ENCODE measurements at regions not wholly inside any gene's neighbourhood (a gene's known extent, or its start where the extent isn't known, plus 50 kb on each side); places are given as distances from the start of the nearest gene placed in this dataset.

DNA sequence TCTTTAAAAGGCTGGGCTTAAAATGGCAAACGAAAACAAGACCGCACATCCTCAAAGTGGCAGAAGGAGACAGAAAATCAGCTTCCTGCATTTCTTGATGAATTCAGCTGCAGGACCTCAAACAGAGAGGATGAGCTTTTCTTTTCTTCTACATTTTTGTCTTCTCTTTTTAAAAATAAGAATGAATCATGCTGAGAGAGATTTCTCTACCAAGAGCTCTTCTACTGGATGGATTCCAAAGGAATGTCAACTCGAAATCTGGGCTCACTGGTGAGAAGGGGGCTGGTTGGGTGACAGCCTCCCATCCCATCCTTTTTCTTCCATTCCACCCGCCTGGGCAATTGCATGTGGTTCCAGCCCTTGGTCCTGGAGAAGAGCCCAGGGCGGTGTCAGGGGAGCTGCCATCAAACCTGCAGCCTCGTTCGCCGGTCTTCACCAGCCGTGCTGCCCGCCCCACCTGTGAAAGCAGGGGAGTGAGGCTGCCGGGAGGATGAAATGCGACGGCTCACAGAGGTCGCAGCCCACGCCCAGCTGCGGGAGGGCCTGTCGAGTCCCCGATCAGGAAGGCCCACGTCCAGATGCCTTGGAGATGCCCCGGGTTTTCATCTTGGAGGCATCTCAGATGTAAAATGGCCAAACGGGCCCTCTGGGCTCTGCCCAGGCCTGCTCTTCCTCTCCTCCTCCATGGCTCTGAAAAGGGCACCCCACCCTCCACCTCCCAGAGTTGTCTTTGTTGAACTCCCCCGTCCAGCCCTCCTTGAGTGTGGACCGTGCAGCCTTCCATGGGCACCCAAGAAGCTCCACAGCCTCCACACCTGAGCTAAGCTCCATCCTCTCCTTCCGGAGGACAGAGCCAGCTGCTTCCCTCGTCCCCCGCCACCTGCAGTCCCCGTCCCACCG, 121.9 kb downstream of the FOXL1 start:
- H3K9ac ChIP-seq (ENCODE audit: low read depth in 1 of 2, low read length in 2 of 2), result no peak overlapping the region
- no peak overlapping the region for H3K4me3 ChIP-seq (ENCODE audit: low read length in 2 of 2)
- H3K4me1 ChIP-seq (ENCODE audit: control insufficient read depth in 2 of 2, insufficient read depth in 2 of 2, low read length in 2 of 2), result no peaks in the 10 kb centered on the region
- H3K9me3 ChIP-seq (ENCODE audit: control insufficient read depth in 2 of 2, low read length in 2 of 2), result no peaks in the 10 kb centered on the region
- no peak overlapping the region for H3K27ac ChIP-seq (ENCODE audit: low read depth in 2 of 2, low read length in 2 of 2)
- no peaks in the 10 kb centered on the region for H3K36me3 ChIP-seq (ENCODE audit: control insufficient read depth in 2 of 2, insufficient read depth in 2 of 2, low read length in 2 of 2)
- peaks cover 0 to 2% of the 10 kb centered on the region in 2 donors for H3K27me3 ChIP-seq (ENCODE audit: control insufficient read depth in 2 of 2, insufficient read depth in 2 of 2, low read length in 2 of 2)

DNA sequence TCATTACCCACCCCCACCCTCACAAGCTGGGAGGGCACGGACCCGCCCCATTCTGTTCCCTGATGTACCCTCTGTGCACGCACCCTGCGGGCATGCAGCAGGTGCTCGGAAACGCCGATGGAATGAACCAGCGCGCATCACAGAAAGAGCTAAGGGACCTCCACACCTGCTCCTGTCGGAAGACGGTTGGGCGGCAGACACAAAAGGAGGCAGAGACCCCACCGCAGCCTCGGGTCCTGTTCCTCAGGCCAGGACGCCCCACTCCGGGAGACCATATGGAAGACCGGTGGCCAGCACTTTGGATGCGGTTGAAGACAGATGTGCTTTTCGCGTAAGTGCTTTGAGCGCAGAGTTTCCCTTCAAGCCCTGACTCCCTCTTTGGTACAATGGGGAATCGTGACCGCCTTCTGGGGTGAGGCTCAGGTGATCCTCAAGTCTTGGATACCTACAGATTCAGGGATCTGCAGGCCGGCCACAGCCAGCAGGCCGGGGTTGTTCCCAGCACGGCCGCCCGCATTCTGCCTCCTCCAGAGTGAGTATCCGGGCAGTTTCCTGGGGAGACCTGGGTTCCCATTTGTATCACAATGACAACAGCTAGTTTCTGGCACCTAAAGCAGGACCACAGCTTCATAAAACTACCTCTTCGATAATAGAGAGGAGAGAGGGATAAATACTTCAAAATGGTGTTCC, 123.1 kb downstream of the FOXL1 start:
- H3K4me1 ChIP-seq (ENCODE audit: control insufficient read depth in 2 of 2, insufficient read depth in 2 of 2, low read length in 2 of 2), result no peaks in the 10 kb centered on the region
- no peaks in the 10 kb centered on the region for H3K27me3 ChIP-seq (ENCODE audit: control insufficient read depth in 2 of 2, insufficient read depth in 2 of 2, low read length in 2 of 2)
- H3K4me3 ChIP-seq (ENCODE audit: low read length in 2 of 2), result no peak overlapping the region
- H3K9me3 ChIP-seq (ENCODE audit: control insufficient read depth in 2 of 2, low read length in 2 of 2), result no peaks in the 10 kb centered on the region
- no peak overlapping the region for H3K9ac ChIP-seq (ENCODE audit: low read depth in 1 of 2, low read length in 2 of 2)
- no peak overlapping the region for H3K27ac ChIP-seq (ENCODE audit: low read depth in 2 of 2, low read length in 2 of 2)
- no peaks in the 10 kb centered on the region for H3K36me3 ChIP-seq (ENCODE audit: control insufficient read depth in 2 of 2, insufficient read depth in 2 of 2, low read length in 2 of 2)

DNA sequence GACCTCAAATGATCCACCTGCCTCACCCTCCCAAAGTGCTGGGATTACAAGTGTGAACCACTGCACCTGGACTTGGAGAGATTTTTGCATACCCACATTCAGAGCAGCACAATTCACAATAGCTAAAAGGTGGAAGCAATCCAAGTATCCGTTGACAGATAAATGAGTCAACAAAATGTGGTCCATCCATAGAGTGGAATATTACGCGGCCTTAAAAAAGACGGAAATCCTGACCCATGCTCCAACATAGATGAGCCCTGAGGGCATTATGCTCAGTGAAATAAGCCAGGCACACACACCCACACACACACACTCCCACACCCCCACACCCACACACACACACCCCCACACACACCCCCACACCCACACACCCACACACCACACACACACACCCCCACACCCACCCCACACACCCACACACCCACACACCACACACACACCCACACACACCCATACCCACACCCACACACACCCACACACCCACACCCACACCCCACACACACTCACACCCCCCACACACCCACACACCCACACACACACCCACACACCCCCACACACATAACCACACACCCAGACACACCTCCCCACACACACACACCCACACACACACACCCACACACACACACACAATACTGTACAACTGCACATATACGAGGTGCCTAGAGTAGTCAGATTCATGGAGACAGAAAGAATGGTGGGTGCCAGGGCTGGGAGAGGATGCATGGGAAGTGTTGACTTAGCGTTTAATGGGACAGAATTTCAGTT, 124.7 kb downstream of the FOXL1 start:
- Histone ChIP-seq H3K27me3 (ENCODE audit: control insufficient read depth in 2 of 2, insufficient read depth in 2 of 2, low read length in 2 of 2) (no peaks in the 10 kb centered on the region), H3K36me3 (ENCODE audit: control insufficient read depth in 2 of 2, insufficient read depth in 2 of 2, low read length in 2 of 2) (no peaks in the 10 kb centered on the region), H3K9ac (ENCODE audit: low read depth in 1 of 2, low read length in 2 of 2) (no peak overlapping the region), H3K9me3 (ENCODE audit: control insufficient read depth in 2 of 2, low read length in 2 of 2) (no peaks in the 10 kb centered on the region), H3K4me3 (ENCODE audit: low read length in 2 of 2) (no peak overlapping the region), H3K4me1 (ENCODE audit: control insufficient read depth in 2 of 2, insufficient read depth in 2 of 2, low read length in 2 of 2) (no peaks in the 10 kb centered on the region), H3K27ac (ENCODE audit: low read depth in 2 of 2, low read length in 2 of 2) (no peak overlapping the region)

DNA sequence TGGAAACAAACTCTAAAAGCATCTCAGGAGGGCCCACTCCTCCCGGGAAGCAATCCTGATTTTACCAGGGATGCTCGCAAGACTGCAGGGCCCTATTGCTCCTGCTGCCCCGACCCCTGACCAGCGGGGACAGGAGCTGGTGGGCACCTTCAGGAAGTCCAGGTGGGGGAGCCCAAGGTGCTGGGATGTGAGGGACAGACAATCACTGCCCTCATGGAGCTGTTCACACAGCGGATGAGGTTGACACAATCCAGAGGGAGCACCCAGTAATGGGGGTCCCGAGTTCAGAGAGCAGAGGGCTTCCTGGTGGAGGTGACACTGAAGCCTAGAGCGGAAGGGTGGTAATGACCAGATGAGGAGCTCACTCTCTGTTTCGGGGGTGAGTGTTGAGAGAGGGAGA, 126.2 kb downstream of the FOXL1 start:
- Histone ChIP-seq H3K36me3 (ENCODE audit: control insufficient read depth in 2 of 2, insufficient read depth in 2 of 2, low read length in 2 of 2) (no peaks in the 10 kb centered on the region), H3K4me1 (ENCODE audit: control insufficient read depth in 2 of 2, insufficient read depth in 2 of 2, low read length in 2 of 2) (no peaks in the 10 kb centered on the region), H3K4me3 (ENCODE audit: low read length in 2 of 2) (no peak overlapping the region), H3K9ac (ENCODE audit: low read depth in 1 of 2, low read length in 2 of 2) (no peak overlapping the region), H3K27ac (ENCODE audit: low read depth in 2 of 2, low read length in 2 of 2) (no peak overlapping the region), H3K27me3 (ENCODE audit: control insufficient read depth in 2 of 2, insufficient read depth in 2 of 2, low read length in 2 of 2) (no peaks in the 10 kb centered on the region), H3K9me3 (ENCODE audit: control insufficient read depth in 2 of 2, low read length in 2 of 2) (no peaks in the 10 kb centered on the region)

DNA sequence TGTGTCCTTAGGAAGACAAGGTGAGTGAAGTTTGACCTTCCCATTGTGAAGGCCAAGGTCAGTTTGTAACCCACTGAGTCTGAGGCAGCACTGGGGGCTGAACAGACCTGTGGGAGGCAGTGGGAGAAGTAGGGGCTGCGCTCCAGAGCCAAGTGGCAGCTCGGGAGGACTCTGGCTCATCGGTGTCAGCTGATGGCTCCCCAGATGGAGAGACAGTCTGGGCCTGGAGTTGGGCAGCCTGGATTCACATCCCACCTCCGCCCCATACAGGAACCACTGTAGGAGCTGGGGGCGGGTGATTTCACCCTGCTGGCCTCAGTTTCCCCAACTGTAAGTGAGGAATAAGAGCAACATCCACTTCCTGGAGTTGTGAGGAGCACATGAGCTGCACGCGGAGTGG, 128.4 kb downstream of the FOXL1 start:
- Histone ChIP-seq H3K4me1 (ENCODE audit: control insufficient read depth in 2 of 2, insufficient read depth in 2 of 2, low read length in 2 of 2) (no peaks in the 10 kb centered on the region), H3K36me3 (ENCODE audit: control insufficient read depth in 2 of 2, insufficient read depth in 2 of 2, low read length in 2 of 2) (no peaks in the 10 kb centered on the region), H3K9ac (ENCODE audit: low read depth in 1 of 2, low read length in 2 of 2) (no peak overlapping the region), H3K9me3 (ENCODE audit: control insufficient read depth in 2 of 2, low read length in 2 of 2) (no peaks in the 10 kb centered on the region), H3K27ac (ENCODE audit: low read depth in 2 of 2, low read length in 2 of 2) (no peak overlapping the region), H3K4me3 (ENCODE audit: low read length in 2 of 2) (no peak overlapping the region), H3K27me3 (ENCODE audit: control insufficient read depth in 2 of 2, insufficient read depth in 2 of 2, low read length in 2 of 2) (no peaks in the 10 kb centered on the region)

DNA sequence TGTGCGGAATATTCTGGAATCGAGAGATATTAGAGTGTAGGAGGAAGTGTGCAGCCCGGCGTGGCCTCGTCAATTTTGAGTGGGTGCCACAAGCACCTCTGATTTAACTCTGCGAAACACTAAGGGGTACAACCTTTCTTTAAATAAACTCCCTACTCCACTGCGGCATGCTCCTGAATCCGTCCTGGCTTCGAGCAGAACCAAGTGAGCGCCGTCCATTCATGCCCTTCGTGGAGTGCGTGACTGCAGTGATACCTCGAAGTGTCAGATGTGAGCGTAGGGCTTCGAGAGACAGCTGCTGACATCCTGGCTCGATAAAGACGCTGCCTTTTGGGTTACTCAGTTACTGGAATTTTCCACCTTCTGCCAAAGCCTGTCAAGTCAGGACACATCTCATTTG, 128.8 kb downstream of the FOXL1 start:
- Histone ChIP-seq H3K9ac (ENCODE audit: low read depth in 1 of 2, low read length in 2 of 2) (no peak overlapping the region), H3K27me3 (ENCODE audit: control insufficient read depth in 2 of 2, insufficient read depth in 2 of 2, low read length in 2 of 2) (no peaks in the 10 kb centered on the region)

DNA sequence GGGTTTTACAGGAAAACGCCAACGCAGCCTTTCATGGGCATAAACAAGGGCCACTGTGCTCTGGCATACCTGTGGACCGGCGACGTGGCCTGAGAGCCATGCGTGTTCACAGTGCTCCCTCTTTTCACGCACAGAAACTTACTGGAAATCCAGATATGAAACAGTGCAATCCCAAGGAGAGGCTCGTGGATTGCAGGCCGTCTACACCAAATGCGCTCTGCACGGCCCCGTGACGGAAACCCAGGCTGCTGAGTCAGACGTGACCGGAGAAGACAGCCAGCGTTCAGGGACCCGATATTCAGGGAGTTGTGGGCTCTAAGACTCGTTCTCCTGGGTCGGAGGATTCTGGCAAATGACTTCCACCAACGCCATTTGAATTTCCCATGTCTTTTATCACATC, 129.2 kb downstream of the FOXL1 start:
- H3K9ac ChIP-seq (ENCODE audit: low read depth in 1 of 2, low read length in 2 of 2), result no peak overlapping the region
- H3K27me3 ChIP-seq (ENCODE audit: control insufficient read depth in 2 of 2, insufficient read depth in 2 of 2, low read length in 2 of 2), result no peaks in the 10 kb centered on the region
- H3K9me3 ChIP-seq (ENCODE audit: control insufficient read depth in 2 of 2, low read length in 2 of 2), result no peaks in the 10 kb centered on the region
- H3K4me1 ChIP-seq (ENCODE audit: control insufficient read depth in 2 of 2, insufficient read depth in 2 of 2, low read length in 2 of 2), result no peaks in the 10 kb centered on the region
- H3K36me3 ChIP-seq (ENCODE audit: control insufficient read depth in 2 of 2, insufficient read depth in 2 of 2, low read length in 2 of 2), result no peaks in the 10 kb centered on the region
- no peak overlapping the region for H3K4me3 ChIP-seq (ENCODE audit: low read length in 2 of 2)
- no peak overlapping the region for H3K27ac ChIP-seq (ENCODE audit: low read depth in 2 of 2, low read length in 2 of 2)

More for the DNA sequence above, 128.8 kb downstream of the FOXL1 start:
- Histone ChIP-seq H3K9me3 (ENCODE audit: control insufficient read depth in 2 of 2, low read length in 2 of 2) (no peaks in the 10 kb centered on the region), H3K4me3 (ENCODE audit: low read length in 2 of 2) (no peak overlapping the region), H3K27ac (ENCODE audit: low read depth in 2 of 2, low read length in 2 of 2) (no peak overlapping the region), H3K36me3 (ENCODE audit: control insufficient read depth in 2 of 2, insufficient read depth in 2 of 2, low read length in 2 of 2) (no peaks in the 10 kb centered on the region), H3K4me1 (ENCODE audit: control insufficient read depth in 2 of 2, insufficient read depth in 2 of 2, low read length in 2 of 2) (no peaks in the 10 kb centered on the region)

DNA sequence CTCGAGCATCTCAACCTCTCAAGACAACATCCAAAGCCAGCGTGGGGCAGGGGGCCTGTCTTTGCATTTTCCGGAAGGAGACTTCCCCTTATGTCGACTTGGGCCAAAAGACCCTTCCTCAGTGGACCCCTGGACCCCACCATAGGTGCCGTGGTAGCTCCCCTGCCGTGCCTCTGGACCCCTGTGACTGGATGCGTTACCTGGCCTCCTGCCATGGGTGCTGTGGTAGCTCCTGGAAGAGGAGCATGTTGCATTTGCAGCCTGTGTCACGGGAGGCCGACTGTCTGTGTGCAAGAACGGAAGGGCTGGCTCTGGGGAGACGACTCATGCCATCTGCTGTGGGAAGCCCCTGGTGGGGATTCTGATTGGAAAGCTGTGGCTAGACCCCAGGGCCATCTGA, 130.1 kb downstream of the FOXL1 start:
- H3K27me3 ChIP-seq (ENCODE audit: control insufficient read depth in 2 of 2, insufficient read depth in 2 of 2, low read length in 2 of 2), result no peaks in the 10 kb centered on the region
- no peak overlapping the region for H3K27ac ChIP-seq (ENCODE audit: low read depth in 2 of 2, low read length in 2 of 2)
- H3K36me3 ChIP-seq (ENCODE audit: control insufficient read depth in 2 of 2, insufficient read depth in 2 of 2, low read length in 2 of 2), result no peaks in the 10 kb centered on the region

DNA sequence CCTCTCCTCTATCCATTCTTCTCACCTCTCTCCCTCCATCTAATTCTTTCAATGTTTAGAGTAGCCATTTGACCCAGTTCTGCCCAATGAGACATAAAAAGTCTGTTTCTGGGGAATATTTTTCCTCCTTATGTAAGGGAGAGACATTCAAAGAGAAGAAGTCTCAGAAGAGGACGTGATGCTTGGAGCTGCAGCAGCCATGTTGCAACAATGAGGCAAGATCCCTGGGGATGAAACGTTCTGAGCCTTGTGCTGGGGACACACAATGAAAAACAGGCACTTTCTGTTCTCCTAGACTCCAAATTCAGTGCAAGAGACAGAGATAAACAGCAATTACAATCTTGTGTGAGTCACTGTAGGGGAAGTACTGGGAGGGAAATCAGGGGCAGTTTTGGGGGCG, 130.8 kb downstream of the FOXL1 start:
- Histone ChIP-seq H3K4me1 (ENCODE audit: control insufficient read depth in 2 of 2, insufficient read depth in 2 of 2, low read length in 2 of 2) (no peaks in the 10 kb centered on the region), H3K4me3 (ENCODE audit: low read length in 2 of 2) (no peak overlapping the region), H3K27me3 (ENCODE audit: control insufficient read depth in 2 of 2, insufficient read depth in 2 of 2, low read length in 2 of 2) (no peaks in the 10 kb centered on the region), H3K9ac (ENCODE audit: low read depth in 1 of 2, low read length in 2 of 2) (no peak overlapping the region), H3K36me3 (ENCODE audit: control insufficient read depth in 2 of 2, insufficient read depth in 2 of 2, low read length in 2 of 2) (no peaks in the 10 kb centered on the region), H3K9me3 (ENCODE audit: control insufficient read depth in 2 of 2, low read length in 2 of 2) (no peaks in the 10 kb centered on the region), H3K27ac (ENCODE audit: low read depth in 2 of 2, low read length in 2 of 2) (no peak overlapping the region)

More for the DNA sequence above, 130.1 kb downstream of the FOXL1 start:
- H3K4me3 ChIP-seq (ENCODE audit: low read length in 2 of 2), result no peak overlapping the region
- no peak overlapping the region for H3K9ac ChIP-seq (ENCODE audit: low read depth in 1 of 2, low read length in 2 of 2)
- H3K9me3 ChIP-seq (ENCODE audit: control insufficient read depth in 2 of 2, low read length in 2 of 2), result no peaks in the 10 kb centered on the region
- H3K4me1 ChIP-seq (ENCODE audit: control insufficient read depth in 2 of 2, insufficient read depth in 2 of 2, low read length in 2 of 2), result no peaks in the 10 kb centered on the region
